H9 (cell line): ENCODE measurements at regions not wholly inside any gene's neighbourhood (a gene's known extent, or its start where the extent isn't known, plus 50 kb on each side); places are given as distances from the start of the nearest gene placed in this dataset.

Source experiments
- DNase-seq: peaks from one replicate; pipeline ENCODE4 v3.0.0-alpha.2; 2017
- H2AFZ ChIP-seq: one replicate; pipeline ENCODE4 v1.6.1; 2013; ENCODE audit warnings: mild to moderate bottlenecking, low read length, control low read depth, moderate library complexity
- H2AK5ac ChIP-seq: 2 replicates; pipeline ENCODE4 v1.6.1; 2013; ENCODE audit warnings: low read length, control low read depth, mixed read lengths; ENCODE audit not compliant: insufficient read length
- H2BK120ac ChIP-seq: one replicate; pipeline ENCODE4 v1.6.1; 2013; ENCODE audit warnings: low read depth, mild to moderate bottlenecking, low read length, control low read depth, inconsistent platforms; ENCODE audit not compliant: poor library complexity, severe bottlenecking
- H2BK12ac ChIP-seq: 2 replicates; pipeline ENCODE4 v1.6.1; 2013; ENCODE audit warnings: low read length, control low read depth, mixed read lengths, low read depth; ENCODE audit not compliant: insufficient read length
- H2BK15ac ChIP-seq: 2 replicates; pipeline ENCODE4 v1.6.1; 2013; ENCODE audit warnings: low read depth, low read length, control low read depth
- H2BK20ac ChIP-seq: one replicate; pipeline ENCODE4 v1.6.1; 2013; ENCODE audit warnings: low read depth, mild to moderate bottlenecking, low read length, control low read depth, inconsistent platforms; ENCODE audit not compliant: poor library complexity, severe bottlenecking
- H2BK5ac ChIP-seq: 2 replicates; pipeline ENCODE4 v1.6.1; 2013; ENCODE audit warnings: low read length, control low read depth, mixed read lengths; ENCODE audit not compliant: insufficient read length
- H3K14ac ChIP-seq: 2 replicates; pipeline ENCODE4 v1.6.1; 2013; ENCODE audit warnings: low read length, control low read depth; ENCODE audit not compliant: insufficient read depth
- H3K18ac ChIP-seq: 2 replicates; pipeline ENCODE4 v1.6.1; 2013; ENCODE audit warnings: low read depth, mild to moderate bottlenecking, mixed read lengths, low read length, control low read depth; ENCODE audit not compliant: insufficient read length
- H3K23ac ChIP-seq: 2 replicates; pipeline ENCODE4 v1.6.1; 2013; ENCODE audit warnings: low read length, control low read depth, mixed read lengths, low read depth; ENCODE audit not compliant: insufficient read length
- H3K23me2 ChIP-seq: 2 replicates; pipeline ENCODE4 v1.6.1; 2013; ENCODE audit warnings: low read depth, mild to moderate bottlenecking, mixed read lengths, low read length, control low read depth; ENCODE audit not compliant: insufficient read length, poor library complexity, severe bottlenecking
- H3K27ac ChIP-seq: 2 replicates; pipeline ENCODE4 v1.5.1; 2013; ENCODE audit warnings: low read length, control low read depth, mixed read lengths, low read depth; ENCODE audit not compliant: insufficient read length
- H3K27me3 ChIP-seq: 2 replicates; pipeline ENCODE4 v1.6.1; 2013; ENCODE audit warnings: low read length, control low read depth, inconsistent platforms; ENCODE audit not compliant: insufficient read depth
- H3K4ac ChIP-seq: 2 replicates; pipeline ENCODE4 v1.6.1; 2013; ENCODE audit warnings: low read depth, mild to moderate bottlenecking, control low read depth, inconsistent platforms, low read length, moderate library complexity
- H3K4me1 ChIP-seq: 2 replicates; pipeline ENCODE4 v1.6.1; 2013; ENCODE audit warnings: low read length, control low read depth, inconsistent platforms; ENCODE audit not compliant: insufficient read depth
- H3K4me2 ChIP-seq: 2 replicates; pipeline ENCODE4 v1.6.1; 2013; ENCODE audit warnings: low read length, control low read depth, mixed read lengths; ENCODE audit not compliant: insufficient read length, insufficient read depth
- H3K56ac ChIP-seq: 2 replicates; pipeline ENCODE4 v1.6.1; 2013; ENCODE audit warnings: low read depth, mild to moderate bottlenecking, mixed read lengths, low read length, control low read depth; ENCODE audit not compliant: insufficient read length
- H3K79me1 ChIP-seq: 2 replicates; pipeline ENCODE4 v1.6.1; 2013; ENCODE audit warnings: low read depth, mild to moderate bottlenecking, moderate library complexity, low read length, control low read depth, inconsistent platforms; ENCODE audit not compliant: insufficient read depth, poor library complexity, severe bottlenecking
- H3K79me2 ChIP-seq: 2 replicates; pipeline ENCODE4 v1.6.1; 2013; ENCODE audit warnings: low read length, control low read depth, inconsistent platforms; ENCODE audit not compliant: insufficient read depth
- H3K9ac ChIP-seq: 2 replicates; pipeline ENCODE4 v1.6.1; 2013; ENCODE audit warnings: low read length, control low read depth, mixed read lengths; ENCODE audit not compliant: insufficient read length; ENCODE audit errors: extremely low read depth
- H3K9me3 ChIP-seq: one replicate; pipeline ENCODE4 v1.6.1; 2013; ENCODE audit warnings: low read depth, low read length, inconsistent platforms; ENCODE audit not compliant: control insufficient read depth
- H3T11ph ChIP-seq: one replicate; pipeline ENCODE4 v1.6.1; 2013; ENCODE audit warnings: mild to moderate bottlenecking, low read length, control low read depth, inconsistent platforms
- H4K20me1 ChIP-seq: one replicate; pipeline ENCODE4 v1.6.1; 2013; ENCODE audit not compliant: control insufficient read depth, insufficient read length, insufficient read depth
- H4K5ac ChIP-seq: 2 replicates; pipeline ENCODE4 v1.6.1; 2013; ENCODE audit warnings: low read depth, mild to moderate bottlenecking, mixed read lengths, low read length, control low read depth; ENCODE audit not compliant: insufficient read length
- H4K8ac ChIP-seq: replicated peaks from 2 replicates; pipeline ENCODE4 v1.6.1; 2013; ENCODE audit warnings: low read length, control low read depth, mixed read lengths, low read depth; ENCODE audit not compliant: insufficient read length
- H4K91ac ChIP-seq: 2 replicates; pipeline ENCODE4 v1.6.1; 2013; ENCODE audit warnings: low read depth, mild to moderate bottlenecking, moderate library complexity, mixed read lengths, low read length, control low read depth; ENCODE audit not compliant: insufficient read length
- H3K27ac Mint-ChIP-seq, 3 experiments: 2 replicates in 2 of 3; 3 replicates in 1 of 3; pipeline ENCODE4 v1.8.0; 2020 to 2021; ENCODE audit warnings: mixed read lengths in 3 of 3, mild to moderate bottlenecking in 1 of 3, moderate library complexity in 1 of 3
- H3K27me3 Mint-ChIP-seq: 2 replicates; pipeline ENCODE4 v1.8.0; 2021; ENCODE audit warnings: low read depth, mild to moderate bottlenecking, moderate library complexity, mixed read lengths
- H3K36me3 Mint-ChIP-seq, 3 experiments: 2 replicates in 2 of 3; 3 replicates in 1 of 3; pipeline ENCODE4 v1.8.0; 2020 to 2021; ENCODE audit warnings: low read depth in 3 of 3, mixed read lengths in 3 of 3; ENCODE audit not compliant: insufficient read depth in 1 of 3
- H3K4me1 Mint-ChIP-seq, 2 experiments: 2 replicates each; pipeline ENCODE4 v1.8.0; 2020; ENCODE audit warnings: mixed read lengths in 2 of 2
- H3K4me3 Mint-ChIP-seq, 2 experiments: 2 replicates in 1 of 2; 3 replicates in 1 of 2; pipeline ENCODE4 v1.8.0; 2020 to 2021; ENCODE audit warnings: mild to moderate bottlenecking in 2 of 2, mixed read lengths in 2 of 2, moderate library complexity in 1 of 2
- H3K9me3 Mint-ChIP-seq, 2 experiments: 2 replicates in 1 of 2; 3 replicates in 1 of 2; pipeline ENCODE4 v1.8.0; 2020; ENCODE audit warnings: mild to moderate bottlenecking in 2 of 2, mixed read lengths in 2 of 2, moderate library complexity in 1 of 2
- WGBS: extraction: QIAGEN DNeasy Blood & Tissue Kit; methylation state at CpG from one replicate; pipeline ENCODE4 v1.1.7; 2013; ENCODE audit warnings: missing lambda C conversion rate, low lambda C conversion rate, mixed read lengths; ENCODE audit not compliant: insufficient read length; ENCODE audit errors: extremely low coverage; 5-methylcytosine and 5-hydroxymethylcytosine counted together
- TF ChIP-seq, protein P1 (sequence below): fragments of 200-600 bp; sonication (generic); conservative IDR thresholded peaks from 3 replicates; pipeline ENCODE4 v1.8.0; 2021; ENCODE audit warnings: antibody characterized with exemption, mild to moderate bottlenecking

DNA sequence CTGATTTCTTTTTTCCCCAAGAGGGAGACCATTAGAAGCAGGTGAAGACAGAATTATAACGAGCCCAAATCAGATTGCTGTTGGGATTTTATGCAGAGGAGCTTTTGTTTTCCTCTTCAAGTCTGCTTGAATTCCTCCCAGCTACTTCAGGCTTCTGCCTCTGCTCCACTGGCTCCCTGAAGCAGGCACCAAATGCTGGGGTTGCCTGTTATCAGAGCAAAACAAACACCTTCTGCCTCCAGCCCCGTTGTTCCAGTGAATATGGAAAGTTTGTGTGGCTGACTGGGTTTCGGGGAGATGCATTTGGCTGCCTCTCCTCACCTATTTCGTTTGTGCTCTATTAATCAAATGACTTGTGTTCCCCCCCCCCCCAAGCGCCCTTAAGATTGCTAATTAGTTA, 209.2 kb downstream of the URB2 start:
- Histone ChIP-seq H3K23ac (no peak overlapping the region), H2BK5ac (no peak overlapping the region), H3K27ac (no peak overlapping the region), H3K18ac (no peak overlapping the region), H4K5ac (no peak overlapping the region), H4K20me1 (no peaks in the 10 kb centered on the region), H3K4me2 (no peak overlapping the region), H3K79me1 (no peaks in the 10 kb centered on the region), H3T11ph (no peak overlapping the region), H3K9me3 (no peaks in the 10 kb centered on the region), H2BK12ac (no peak overlapping the region), H4K8ac (no peak overlapping the region), H3K27me3 (no peaks in the 10 kb centered on the region), H2BK20ac (no peak overlapping the region), H2AFZ (no peak overlapping the region), H3K4me1 (no peaks in the 10 kb centered on the region), H2BK120ac (no peak overlapping the region), H3K79me2 (no peaks in the 10 kb centered on the region), H2BK15ac (no peak overlapping the region), H3K4ac (no peak overlapping the region), H3K56ac (no peak overlapping the region), H4K91ac (no peak overlapping the region), H3K14ac (no peak overlapping the region), H3K23me2 (no peaks in the 10 kb centered on the region), H3K9ac (no peak overlapping the region), H2AK5ac (no peak overlapping the region)
- Mint-ChIP-seq H3K4me3 (no peak overlapping the region), H3K4me1 (peaks cover 6 to 9% of the 10 kb centered on the region in 2 experiments; a peak in 3 of 4 replicates), H3K36me3 (no peaks in the 10 kb centered on the region), H3K27ac (no peak overlapping the region), H3K9me3 (no peaks in the 10 kb centered on the region), H3K27me3 (no peaks in the 10 kb centered on the region; the same call in 1 of the 2 replicates)
- DNase-seq = no peak
- TF ChIP-seq, protein P1, sequence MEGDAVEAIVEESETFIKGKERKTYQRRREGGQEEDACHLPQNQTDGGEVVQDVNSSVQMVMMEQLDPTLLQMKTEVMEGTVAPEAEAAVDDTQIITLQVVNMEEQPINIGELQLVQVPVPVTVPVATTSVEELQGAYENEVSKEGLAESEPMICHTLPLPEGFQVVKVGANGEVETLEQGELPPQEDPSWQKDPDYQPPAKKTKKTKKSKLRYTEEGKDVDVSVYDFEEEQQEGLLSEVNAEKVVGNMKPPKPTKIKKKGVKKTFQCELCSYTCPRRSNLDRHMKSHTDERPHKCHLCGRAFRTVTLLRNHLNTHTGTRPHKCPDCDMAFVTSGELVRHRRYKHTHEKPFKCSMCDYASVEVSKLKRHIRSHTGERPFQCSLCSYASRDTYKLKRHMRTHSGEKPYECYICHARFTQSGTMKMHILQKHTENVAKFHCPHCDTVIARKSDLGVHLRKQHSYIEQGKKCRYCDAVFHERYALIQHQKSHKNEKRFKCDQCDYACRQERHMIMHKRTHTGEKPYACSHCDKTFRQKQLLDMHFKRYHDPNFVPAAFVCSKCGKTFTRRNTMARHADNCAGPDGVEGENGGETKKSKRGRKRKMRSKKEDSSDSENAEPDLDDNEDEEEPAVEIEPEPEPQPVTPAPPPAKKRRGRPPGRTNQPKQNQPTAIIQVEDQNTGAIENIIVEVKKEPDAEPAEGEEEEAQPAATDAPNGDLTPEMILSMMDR = no peak
- no CpG with 5 or more reads among the region's 5 CpGs for WGBS
